ENCODE measurements at regions not wholly inside any gene's neighbourhood (a gene's known extent, or its start where the extent isn't known, plus 50 kb on each side); places are given as distances from the start of the nearest gene placed in this dataset.

- Histone ChIP-seq H3K27ac (ENCODE audit: low read length) (no peak overlapping the region), H3K9me3 (ENCODE audit: insufficient read depth, low read length, severe bottlenecking) (no peaks in the 10 kb centered on the region), H3K79me2 (ENCODE audit: insufficient read depth, low read length) (no peaks in the 10 kb centered on the region), H3K4me3 (ENCODE audit: low read depth in 1 of 2, low read length in 2 of 2) (no peak overlapping the region), H3K4me1 (ENCODE audit: insufficient read depth, low read length) (no peaks in the 10 kb centered on the region), H3K9ac (ENCODE audit: low read depth, low read length) (no peak overlapping the region), H3K27me3 (ENCODE audit: insufficient read depth, low read length, poor library complexity) (peaks cover 17% of the 10 kb centered on the region), H3K4me2 (ENCODE audit: insufficient read depth, low read length) (no peak overlapping the region), H2AFZ (ENCODE audit: low read depth, low read length) (no peak overlapping the region), H4K20me1 (ENCODE audit: insufficient read depth, low read length) (no peaks in the 10 kb centered on the region), H3K36me3 (ENCODE audit: insufficient read depth, low read length) (no peaks in the 10 kb centered on the region)
- ATAC-seq (ENCODE audit: insufficient read depth, low read depth) (no peak), DNase-seq (no peak)
- TF ChIP-seq CTCF (IDR thresholded peaks at IDR 0.05; ENCODE audit: borderline replicate concordance, extremely low read depth, low read length, poor library complexity, severe bottlenecking) (no peak), EZH2 (IDR thresholded peaks at IDR 0.05; ENCODE audit: borderline replicate concordance, low read depth, low read length, severe bottlenecking) (no peak)
These were observed 127.1 kb upstream of the TSHZ2 start for GRCh38 chr20:52845044-52845443.

- no peak overlapping the region for H2AFZ ChIP-seq (ENCODE audit: low read depth, low read length)
These were observed 128.7 kb upstream of the TSHZ2 start for GRCh38 chr20:52843425-52843824.

DNA sequence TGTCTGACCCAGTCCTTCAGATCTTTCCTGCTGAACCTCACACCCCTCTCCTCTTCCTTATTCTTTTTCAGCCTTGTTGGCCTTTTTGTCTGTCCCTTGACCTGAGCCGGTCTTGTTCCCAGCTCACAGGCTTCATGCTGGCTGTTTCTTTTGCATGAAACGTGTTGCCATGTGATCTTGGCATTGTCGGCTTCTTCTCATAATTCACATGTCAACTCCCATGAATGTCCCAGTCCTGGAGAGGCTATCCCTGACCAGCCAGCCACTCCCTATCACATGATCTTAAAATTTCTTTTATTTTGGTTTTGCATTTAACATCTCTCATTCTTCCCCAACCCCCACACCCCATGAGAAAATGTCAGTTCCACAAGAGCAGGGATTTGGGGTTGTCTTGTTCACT, 131.2 kb upstream of the TSHZ2 start:
- no peak overlapping the region for H3K4me2 ChIP-seq (ENCODE audit: insufficient read depth, low read length)
- no peak overlapping the region for H3K9ac ChIP-seq (ENCODE audit: low read depth, low read length)
- no peaks in the 10 kb centered on the region for H3K9me3 ChIP-seq (ENCODE audit: insufficient read depth, low read length, severe bottlenecking)
- no peak for TF ChIP-seq EZH2 (IDR thresholded peaks at IDR 0.05; ENCODE audit: borderline replicate concordance, low read depth, low read length, severe bottlenecking)
- TF ChIP-seq CTCF (IDR thresholded peaks at IDR 0.05; ENCODE audit: borderline replicate concordance, extremely low read depth, low read length, poor library complexity, severe bottlenecking) = no peak
- peaks cover 26% of the 10 kb centered on the region for H3K27me3 ChIP-seq (ENCODE audit: insufficient read depth, low read length, poor library complexity)
- H2AFZ ChIP-seq (ENCODE audit: low read depth, low read length) = no peak overlapping the region
- ATAC-seq (ENCODE audit: insufficient read depth, low read depth) (no peak), DNase-seq (no peak)
- H3K36me3 ChIP-seq (ENCODE audit: insufficient read depth, low read length) = no peaks in the 10 kb centered on the region
- no peak overlapping the region for H3K27ac ChIP-seq (ENCODE audit: low read length)
- no peaks in the 10 kb centered on the region for H3K79me2 ChIP-seq (ENCODE audit: insufficient read depth, low read length)
- H3K4me1 ChIP-seq (ENCODE audit: insufficient read depth, low read length) = no peaks in the 10 kb centered on the region
- no peak overlapping the region for H3K4me3 ChIP-seq (ENCODE audit: low read depth in 1 of 2, low read length in 2 of 2)
- no peaks in the 10 kb centered on the region for H4K20me1 ChIP-seq (ENCODE audit: insufficient read depth, low read length)

More at GRCh38 chr20:52843425-52843824, 128.7 kb upstream of the TSHZ2 start:
- Histone ChIP-seq H4K20me1 (ENCODE audit: insufficient read depth, low read length) (no peaks in the 10 kb centered on the region), H3K4me1 (ENCODE audit: insufficient read depth, low read length) (no peaks in the 10 kb centered on the region), H3K79me2 (ENCODE audit: insufficient read depth, low read length) (no peaks in the 10 kb centered on the region), H3K9ac (ENCODE audit: low read depth, low read length) (no peak overlapping the region), H3K36me3 (ENCODE audit: insufficient read depth, low read length) (no peaks in the 10 kb centered on the region), H3K27ac (ENCODE audit: low read length) (no peak overlapping the region), H3K9me3 (ENCODE audit: insufficient read depth, low read length, severe bottlenecking) (no peaks in the 10 kb centered on the region), H3K4me2 (ENCODE audit: insufficient read depth, low read length) (no peak overlapping the region), H3K27me3 (ENCODE audit: insufficient read depth, low read length, poor library complexity) (peaks cover 21% of the 10 kb centered on the region), H3K4me3 (ENCODE audit: low read depth in 1 of 2, low read length in 2 of 2) (no peak overlapping the region)
- DNase-seq (no peak), ATAC-seq (ENCODE audit: insufficient read depth, low read depth) (no peak)
- TF ChIP-seq EZH2 (IDR thresholded peaks at IDR 0.05; ENCODE audit: borderline replicate concordance, low read depth, low read length, severe bottlenecking) = peak; percentile 31
- TF ChIP-seq CTCF (IDR thresholded peaks at IDR 0.05; ENCODE audit: borderline replicate concordance, extremely low read depth, low read length, poor library complexity, severe bottlenecking) = no peak

- Histone ChIP-seq H3K36me3 (ENCODE audit: insufficient read depth, low read length) (no peaks in the 10 kb centered on the region), H3K27ac (ENCODE audit: low read length) (no peak overlapping the region), H4K20me1 (ENCODE audit: insufficient read depth, low read length) (no peaks in the 10 kb centered on the region), H3K4me3 (ENCODE audit: low read depth in 1 of 2, low read length in 2 of 2) (no peak overlapping the region), H3K9me3 (ENCODE audit: insufficient read depth, low read length, severe bottlenecking) (no peaks in the 10 kb centered on the region), H3K79me2 (ENCODE audit: insufficient read depth, low read length) (no peaks in the 10 kb centered on the region), H3K4me2 (ENCODE audit: insufficient read depth, low read length) (no peak overlapping the region), H2AFZ (ENCODE audit: low read depth, low read length) (no peak overlapping the region), H3K4me1 (ENCODE audit: insufficient read depth, low read length) (no peaks in the 10 kb centered on the region), H3K27me3 (ENCODE audit: insufficient read depth, low read length, poor library complexity) (peaks cover 26% of the 10 kb centered on the region), H3K9ac (ENCODE audit: low read depth, low read length) (no peak overlapping the region)
- ATAC-seq (ENCODE audit: insufficient read depth, low read depth) (no peak), DNase-seq (no peak)
- TF ChIP-seq CTCF (IDR thresholded peaks at IDR 0.05; ENCODE audit: borderline replicate concordance, extremely low read depth, low read length, poor library complexity, severe bottlenecking) = no peak
- TF ChIP-seq EZH2 (IDR thresholded peaks at IDR 0.05; ENCODE audit: borderline replicate concordance, low read depth, low read length, severe bottlenecking) = no peak
These were observed 132.1 kb upstream of the TSHZ2 start for GRCh38 chr20:52840041-52840440.
